ENCODE measurements at regions not wholly inside any gene's neighbourhood (a gene's known extent, or its start where the extent isn't known, plus 50 kb on each side); places are given as distances from the start of the nearest gene placed in this dataset.

DNA sequence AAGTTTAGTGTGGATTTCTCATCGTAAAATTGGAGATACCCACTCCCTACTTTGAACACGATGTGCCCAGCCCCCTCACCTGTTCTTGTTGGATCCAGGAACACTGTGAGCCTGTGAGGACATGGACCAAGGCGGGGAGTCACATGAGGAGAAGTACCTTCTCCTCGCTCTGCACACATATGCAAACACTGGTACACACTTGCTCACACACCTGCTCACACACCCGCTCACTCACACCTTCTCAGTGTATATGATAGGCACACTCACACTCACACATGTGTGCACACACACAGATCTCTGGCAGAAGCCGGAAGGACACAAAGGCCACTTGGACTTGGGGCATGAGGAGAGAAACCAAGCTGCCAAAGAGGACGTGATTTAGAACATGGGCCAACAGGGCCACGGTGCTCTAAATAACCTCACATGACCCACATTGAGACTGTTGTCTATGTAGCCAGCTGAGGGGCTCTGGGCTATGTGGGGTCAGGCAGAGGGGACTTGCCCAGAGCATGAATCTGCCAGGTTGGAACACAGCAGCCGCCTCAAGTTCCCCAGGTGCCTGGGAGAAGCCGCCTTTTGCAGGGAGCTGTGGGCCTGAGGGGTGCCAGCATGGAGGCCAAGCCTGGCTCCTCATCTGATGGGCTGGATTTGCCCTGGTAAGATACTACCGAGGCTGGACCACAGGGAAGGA lies 283.0 kb upstream of the IRX4 start:
- no peak for TF ChIP-seq POLR2AphosphoS5 (IDR thresholded peaks at IDR 0.05; ENCODE audit: low read depth, low read length)
- no peak for TF ChIP-seq EZH2 (IDR thresholded peaks at IDR 0.05; ENCODE audit: low read depth, low read length, severe bottlenecking)
- TF ChIP-seq NRF1 (IDR thresholded peaks at IDR 0.05; ENCODE audit: low read depth, low read length): no peak
- TF ChIP-seq CEBPB (IDR thresholded peaks at IDR 0.05; ENCODE audit: low read depth, low read length): no peak
- TF ChIP-seq, protein P1, sequence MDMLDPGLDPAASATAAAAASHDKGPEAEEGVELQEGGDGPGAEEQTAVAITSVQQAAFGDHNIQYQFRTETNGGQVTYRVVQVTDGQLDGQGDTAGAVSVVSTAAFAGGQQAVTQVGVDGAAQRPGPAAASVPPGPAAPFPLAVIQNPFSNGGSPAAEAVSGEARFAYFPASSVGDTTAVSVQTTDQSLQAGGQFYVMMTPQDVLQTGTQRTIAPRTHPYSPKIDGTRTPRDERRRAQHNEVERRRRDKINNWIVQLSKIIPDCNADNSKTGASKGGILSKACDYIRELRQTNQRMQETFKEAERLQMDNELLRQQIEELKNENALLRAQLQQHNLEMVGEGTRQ (IDR thresholded peaks at IDR 0.05; ENCODE audit: low read length): no peak
- TF ChIP-seq EP300 (IDR thresholded peaks at IDR 0.05; ENCODE audit: borderline replicate concordance in 1 of 2, low read depth in 2 of 2, low read length in 2 of 2): no peak
- TF ChIP-seq HDAC6 (IDR thresholded peaks at IDR 0.05; ENCODE audit: low read depth, low read length): no peak
- TF ChIP-seq POLR2A (IDR thresholded peaks at IDR 0.05; ENCODE audit: control extremely low read depth in 1 of 2, low read depth in 2 of 2, low read length in 2 of 2): no peak

Data from H1 (cell line).